Fibroblast of villous mesenchyme (primary cell): ENCODE measurements at regions not wholly inside any gene's neighbourhood (a gene's known extent, or its start where the extent isn't known, plus 50 kb on each side); places are given as distances from the start of the nearest gene placed in this dataset.

Experiments used
- DNase-seq: peaks from one replicate; pipeline ENCODE4 v3.0.0-alpha.2; 2010; ENCODE audit warnings: low read depth
- H3K4me3 ChIP-seq: 2 replicates; pipeline ENCODE4 v1.5.1; 2011; ENCODE audit warnings: low read depth, mild to moderate bottlenecking, low read length
- CTCF ChIP-seq: IDR thresholded peaks from 2 replicates; pipeline ENCODE4 v1.5.1; 2012; ENCODE audit warnings: low read depth, mild to moderate bottlenecking, low read length; ENCODE audit not compliant: insufficient read depth

- DNase-seq, result no peak
- TF ChIP-seq CTCF, result no peak
- no peak overlapping the region for H3K4me3 ChIP-seq
These were observed 418.1 kb downstream of the SLITRK6 start for GRCh38 chr13:85381082-85381481.

- TF ChIP-seq CTCF, result no peak
- no peak for DNase-seq
- H3K4me3 ChIP-seq, result no peak overlapping the region
These were observed 419.2 kb downstream of the SLITRK6 start for GRCh38 chr13:85379991-85380390.

- TF ChIP-seq CTCF, result no peak
- H3K4me3 ChIP-seq, result no peak overlapping the region
- no peak for DNase-seq
These were observed 419.8 kb downstream of the SLITRK6 start for GRCh38 chr13:85379433-85379832.

GRCh38 chr13:85377783-85378182, 421.4 kb downstream of the SLITRK6 start:
- TF ChIP-seq CTCF, result no peak
- DNase-seq, result no peak
- no peak overlapping the region for H3K4me3 ChIP-seq

GRCh38 chr13:85373322-85373721, 425.9 kb downstream of the SLITRK6 start:
- no peak overlapping the region for H3K4me3 ChIP-seq
- DNase-seq, result no peak
- no peak for TF ChIP-seq CTCF

GRCh38 chr13:85371254-85371653, 428.0 kb downstream of the SLITRK6 start:
- no peak for DNase-seq

More at GRCh38 chr13:85371254-85371653, 428.0 kb downstream of the SLITRK6 start:
- TF ChIP-seq CTCF, result no peak
- H3K4me3 ChIP-seq, result no peak overlapping the region
